K562 (cell line): ENCODE measurements at regions not wholly inside any gene's neighbourhood (a gene's known extent, or its start where the extent isn't known, plus 50 kb on each side); places are given as distances from the start of the nearest gene placed in this dataset.

Experiments
- ATAC-seq: fragments of 200-7000 bp; cut with Tn5 transposase; 3 replicates; pipeline ENCODE4 v1.9.1; 2020; ENCODE audit warnings: moderate library complexity
- BruUV-seq: library from RNA; stranded (reverse); fragments of 400-500 nt; replicated peaks from 2 replicates; lab custom pipeline; 2021; lab: Mats Ljungman, UMichigan
- CTCF ChIA-PET: fragments of 300-600 bp; formaldehyde crosslinking; extraction: SDS; loops from one replicate; lab custom pipeline; 2021; ENCODE audit warnings: low intra/inter-chr PET ratio; lab: Yijun Ruan, JAX
- POLR2A ChIA-PET: fragments of 300-600, 350-650 bp; sonication (Branson Sonifier 250); formaldehyde crosslinking; extraction: SDS; loops from one replicate; lab custom pipeline; 2021; ENCODE audit warnings: antibody characterized with exemption, inconsistent platforms; lab: Yijun Ruan, JAX
- DNase-seq, 4 experiments: peaks; one replicate each; pipeline versions ENCODE4 v3.0.0 to v3.0.0-alpha.2; 2011 to 2018; ENCODE audit warnings: low spot score in 3 of 4, mixed read lengths in 3 of 4; ENCODE audit errors: extremely low read depth in 1 of 4
- FAIRE-seq: peaks from 2 replicates; lab custom pipeline; 2011; peaks lifted over from hg19 to GRCh38; lab: Jason Lieb, UNC
- H2AFZ ChIP-seq: 2 replicates; pipeline ENCODE4 v1.6.0; 2011; ENCODE audit warnings: low read depth, low read length, control low read depth, inconsistent platforms
- H3K27ac ChIP-seq: fragments of 200-600 bp; 3 replicates; pipeline ENCODE4 v1.8.0; 2011; ENCODE audit warnings: low read depth, mild to moderate bottlenecking, control low read depth, inconsistent platforms, low read length, moderate library complexity, mixed read lengths; ENCODE audit errors: extremely low read depth
- H3K27me3 ChIP-seq, 2 experiments: fragments of 300-600 bp in 1 of 2; 2 replicates in 1 of 2; 3 replicates in 1 of 2; pipeline versions ENCODE4 v1.6.0 to v1.8.0; 2011; ENCODE audit warnings: inconsistent platforms in 2 of 2, low read length in 2 of 2, mild to moderate bottlenecking in 1 of 2, mixed read lengths in 1 of 2, moderate library complexity in 1 of 2; ENCODE audit not compliant: control insufficient read depth in 2 of 2, insufficient read depth in 2 of 2
- H3K36me3 ChIP-seq: fragments of 300-600 bp; 3 replicates; pipeline ENCODE4 v1.8.0; 2011; ENCODE audit warnings: mild to moderate bottlenecking, low read length, inconsistent platforms; ENCODE audit not compliant: control insufficient read depth, insufficient read depth
- H3K4me1 ChIP-seq, 2 experiments: fragments of 200-600 bp in 1 of 2; replicated peaks in 1 of 2; 2 replicates in 1 of 2; 3 replicates in 1 of 2; pipeline versions ENCODE4 v1.5.1 to v1.8.0; 2011; ENCODE audit warnings: inconsistent platforms in 2 of 2, low read length in 2 of 2, mild to moderate bottlenecking in 1 of 2, mixed read lengths in 1 of 2, moderate library complexity in 1 of 2; ENCODE audit not compliant: control insufficient read depth in 2 of 2, insufficient read depth in 2 of 2
- H3K4me2 ChIP-seq: 2 replicates; pipeline ENCODE4 v1.6.1; 2011; ENCODE audit warnings: low read length, control low read depth, inconsistent platforms, mixed read lengths; ENCODE audit not compliant: insufficient read depth
- H3K4me3 ChIP-seq: fragments of 200-600 bp; sonication (generic), shearing (Covaris generic); 2 replicates; pipeline ENCODE4 v1.5.1; 2016; ENCODE audit warnings: control low read depth, inconsistent platforms
- H3K79me2 ChIP-seq: fragments of 200-600 bp; 3 replicates; pipeline ENCODE4 v1.8.0; 2011; ENCODE audit warnings: low read length, inconsistent platforms; ENCODE audit not compliant: control insufficient read depth, insufficient read depth
- H3K9ac ChIP-seq, 2 experiments: 2 replicates each; pipeline versions ENCODE4 v1.6.0 to v1.6.1; 2011; ENCODE audit warnings: low read depth in 2 of 2, low read length in 2 of 2, control low read depth in 1 of 2, inconsistent platforms in 1 of 2, mild to moderate bottlenecking in 1 of 2, mixed read lengths in 1 of 2; ENCODE audit not compliant: insufficient read depth in 1 of 2
- H3K9me1 ChIP-seq: one replicate; pipeline ENCODE4 v1.6.0; 2011; ENCODE audit warnings: inconsistent platforms, mild to moderate bottlenecking, low read length, moderate library complexity; ENCODE audit not compliant: control insufficient read depth, insufficient read depth
- H3K9me3 ChIP-seq: replicated peaks from 2 replicates; pipeline ENCODE4 v1.5.1; 2011; ENCODE audit warnings: low read depth, low read length, inconsistent platforms; ENCODE audit not compliant: control insufficient read depth, insufficient read depth
- H4K20me1 ChIP-seq: replicated peaks from 2 replicates; pipeline ENCODE4 v1.6.1; 2011; ENCODE audit warnings: low read length, inconsistent platforms, mixed read lengths; ENCODE audit not compliant: control insufficient read depth, insufficient read depth
- MXI1 ChIP-seq: IDR thresholded peaks from 2 replicates; pipeline ENCODE4 v1.6.1; 2011; ENCODE audit warnings: low read depth, mild to moderate bottlenecking, improper control_type of control experiment, low read length
- STAT5B ChIP-seq: fragments of 250-450 bp; sonication (Bioruptor Pico); IDR thresholded peaks from 2 replicates; pipeline ENCODE4 v1.8.0; 2021; ENCODE audit warnings: mild to moderate bottlenecking, inconsistent platforms
- WGBS: fragments of 100-300 bp; shearing (Covaris generic); methylation state at CpG from one replicate; pipeline ENCODE4 v1.1.6; 2016; ENCODE audit warnings: low coverage, mixed read lengths; ENCODE audit not compliant: insufficient coverage; ENCODE audit errors: missing lambda C conversion rate; 5-methylcytosine and 5-hydroxymethylcytosine counted together
- in situ Hi-C: fragments of 300-500 bp; cut with MboI; formaldehyde crosslinking; loops from 4 replicates; pipeline ENCODE4 v1.15.0; 2018; ENCODE audit warnings: inconsistent platforms, mixed read lengths
- intact Hi-C: fragments of 100-400 bp; cut with micrococcal nuclease; formaldehyde crosslinking; loops from 2 replicates; pipeline ENCODE4 v1.14.2; 2022
- TF ChIP-seq, protein P1 (sequence below): fragments of 250-450 bp; sonication (Bioruptor Pico); IDR thresholded peaks from 2 replicates; pipeline ENCODE4 v1.8.0; 2022; ENCODE audit warnings: inconsistent platforms, mild to moderate bottlenecking, moderate library complexity, borderline replicate concordance

DNA sequence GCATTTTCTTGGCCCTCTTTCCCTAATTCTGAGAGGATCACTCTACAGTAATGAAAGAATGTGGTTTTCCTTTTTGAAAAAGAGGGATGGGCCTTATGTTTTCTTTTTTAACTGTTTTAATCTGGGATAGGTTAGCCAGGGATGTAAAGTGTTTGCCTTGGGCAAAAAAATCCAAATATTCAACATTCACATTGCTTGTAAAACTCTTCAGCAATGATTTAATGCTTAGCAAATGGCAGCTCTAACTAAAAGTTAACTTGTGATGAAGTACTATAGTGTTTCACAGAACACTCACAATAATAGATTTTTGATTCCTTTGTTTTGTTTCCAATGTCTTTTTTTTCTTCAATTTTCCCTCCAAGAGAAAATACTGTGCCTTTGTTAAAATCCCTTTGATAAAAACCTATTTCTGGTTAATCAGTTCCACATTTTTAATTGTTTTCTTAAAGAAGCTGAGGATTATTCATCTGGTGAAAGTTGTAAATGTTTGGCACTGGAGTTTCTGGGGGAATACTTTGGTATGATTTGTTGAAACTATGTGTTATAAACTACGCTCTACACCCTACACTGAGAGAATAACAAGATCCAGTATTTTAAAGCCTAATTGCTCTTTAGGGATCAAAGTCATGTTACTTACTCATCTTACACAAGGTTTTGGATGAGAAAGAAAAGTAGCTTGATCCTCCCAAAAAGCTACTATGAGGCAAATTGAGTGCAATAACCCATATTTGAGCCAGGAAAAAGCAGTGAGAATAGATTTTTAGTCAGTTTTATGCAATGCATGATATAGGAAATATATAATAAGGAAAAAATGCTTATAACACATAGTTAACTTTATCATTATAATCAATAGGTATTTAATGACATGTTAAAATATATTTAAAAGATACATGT, 335.8 kb downstream of the EPHA7 start:
- Histone ChIP-seq H3K4me1 (no peaks in the 10 kb centered on the region), H3K4me2 (no peak overlapping the region), H3K27ac (no peak overlapping the region), H3K4me3 (no peak overlapping the region), H3K79me2 (no peaks in the 10 kb centered on the region), H4K20me1 (no peaks in the 10 kb centered on the region), H3K36me3 (no peaks in the 10 kb centered on the region), H3K9me3 (no peaks in the 10 kb centered on the region; the same call in 1 of the 2 replicates), H2AFZ (no peak overlapping the region), H3K27me3 (no peaks in the 10 kb centered on the region), H3K9ac (no peak overlapping the region), H3K9me1 (no peaks in the 10 kb centered on the region)
- TF ChIP-seq MXI1: no peak
- TF ChIP-seq STAT5B (CRISPR knock-in tag): no peak
- TF ChIP-seq, protein P1, sequence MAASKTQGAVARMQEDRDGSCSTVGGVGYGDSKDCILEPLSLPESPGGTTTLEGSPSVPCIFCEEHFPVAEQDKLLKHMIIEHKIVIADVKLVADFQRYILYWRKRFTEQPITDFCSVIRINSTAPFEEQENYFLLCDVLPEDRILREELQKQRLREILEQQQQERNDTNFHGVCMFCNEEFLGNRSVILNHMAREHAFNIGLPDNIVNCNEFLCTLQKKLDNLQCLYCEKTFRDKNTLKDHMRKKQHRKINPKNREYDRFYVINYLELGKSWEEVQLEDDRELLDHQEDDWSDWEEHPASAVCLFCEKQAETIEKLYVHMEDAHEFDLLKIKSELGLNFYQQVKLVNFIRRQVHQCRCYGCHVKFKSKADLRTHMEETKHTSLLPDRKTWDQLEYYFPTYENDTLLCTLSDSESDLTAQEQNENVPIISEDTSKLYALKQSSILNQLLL (CRISPR knock-in tag): no peak
- intact Hi-C loops: no loop called here
- CTCF ChIA-PET: no interaction called here
- ATAC-seq: no peak
- no TSS peak for BruUV-seq
- no peak for FAIRE-seq
- POLR2A ChIA-PET: no interaction called here
- in situ Hi-C loops: no loop called here
- DNase-seq: no peak
- WGBS: 6% methylated on average over 1 of the region's 1 CpG
